ENCODE measurements at regions not wholly inside any gene's neighbourhood (a gene's known extent, or its start where the extent isn't known, plus 50 kb on each side); places are given as distances from the start of the nearest gene placed in this dataset.

- FAIRE-seq, result no peak
- no peak for DNase-seq (ENCODE audit: low spot score)
These were observed 105.1 kb downstream of the TRMT11 start for GRCh38 chr6:126091466-126091865.

GRCh38 chr6:126093108-126093507, 106.8 kb downstream of the TRMT11 start:
- no peak for FAIRE-seq
- DNase-seq (ENCODE audit: low spot score), result no peak

GRCh38 chr6:126094411-126094810, 108.1 kb downstream of the TRMT11 start:
- no peak for DNase-seq (ENCODE audit: low spot score)
- FAIRE-seq, result no peak

GRCh38 chr6:126100386-126100785, 114.0 kb downstream of the TRMT11 start:
- no peak for FAIRE-seq
- no peak for DNase-seq (ENCODE audit: low spot score)

- DNase-seq (ENCODE audit: low spot score) (no peak), FAIRE-seq (no peak)
These were observed 116.0 kb downstream of the TRMT11 start for GRCh38 chr6:126102358-126102757.

GRCh38 chr6:126103993-126104392, 117.7 kb downstream of the TRMT11 start:
- FAIRE-seq (no peak), DNase-seq (ENCODE audit: low spot score) (no peak)

GRCh38 chr6:126107475-126108166, 121.3 kb downstream of the TRMT11 start:
- DNase-seq (ENCODE audit: low spot score) (no peak), FAIRE-seq (no peak)

- FAIRE-seq (no peak), DNase-seq (ENCODE audit: low spot score) (no peak)
These were observed 124.4 kb downstream of the TRMT11 start for GRCh38 chr6:126110512-126111270.

- FAIRE-seq (no peak), DNase-seq (ENCODE audit: low spot score) (no peak)
These were observed 125.0 kb downstream of the TRMT11 start for GRCh38 chr6:126111327-126111726.

- DNase-seq (ENCODE audit: low spot score), result no peak
- FAIRE-seq, result no peak
These were observed 125.9 kb downstream of the TRMT11 start for GRCh38 chr6:126112171-126112632.

GRCh38 chr6:126113261-126113660, 126.9 kb downstream of the TRMT11 start:
- no peak for FAIRE-seq
- DNase-seq (ENCODE audit: low spot score), result no peak

- DNase-seq (ENCODE audit: low spot score), result no peak
- no peak for FAIRE-seq
These were observed 130.9 kb downstream of the TRMT11 start for GRCh38 chr6:126117251-126117650.

- DNase-seq (ENCODE audit: low spot score) (no peak), FAIRE-seq (no peak)
These were observed 131.9 kb downstream of the TRMT11 start for GRCh38 chr6:126118058-126118755.

- no peak for DNase-seq (ENCODE audit: low spot score)
- no peak for FAIRE-seq
These were observed 132.6 kb downstream of the TRMT11 start for GRCh38 chr6:126118936-126119335.

GRCh38 chr6:126123226-126123625, 136.9 kb downstream of the TRMT11 start:
- no peak for DNase-seq (ENCODE audit: low spot score)
- no peak for FAIRE-seq

GRCh38 chr6:126127659-126128058, 141.3 kb downstream of the TRMT11 start:
- no peak for FAIRE-seq
- DNase-seq (ENCODE audit: low spot score), result no peak

GRCh38 chr6:126131246-126131645, 144.9 kb downstream of the TRMT11 start:
- DNase-seq (ENCODE audit: low spot score) (no peak), FAIRE-seq (no peak)

GRCh38 chr6:126133984-126134383, 147.6 kb downstream of the TRMT11 start:
- no peak for FAIRE-seq

GRCh38 chr6:126134491-126134890, 148.2 kb downstream of the TRMT11 start:
- FAIRE-seq (no peak), DNase-seq (ENCODE audit: low spot score) (no peak)

More at GRCh38 chr6:126133984-126134383, 147.6 kb downstream of the TRMT11 start:
- no peak for DNase-seq (ENCODE audit: low spot score)

- FAIRE-seq (no peak), DNase-seq (ENCODE audit: low spot score) (no peak)
These were observed 153.7 kb downstream of the TRMT11 start for GRCh38 chr6:126140015-126140414.

GRCh38 chr6:126143761-126144251, 157.5 kb downstream of the TRMT11 start:
- FAIRE-seq, result no peak
- no peak for DNase-seq (ENCODE audit: low spot score)

- FAIRE-seq, result no peak
- no peak for DNase-seq (ENCODE audit: low spot score)
These were observed 159.0 kb downstream of the TRMT11 start for GRCh38 chr6:126145351-126145750.
